ENCODE measurements at regions not wholly inside any gene's neighbourhood (a gene's known extent, or its start where the extent isn't known, plus 50 kb on each side); places are given as distances from the start of the nearest gene placed in this dataset.

GRCh38 chr3:77786216-77786615, 746.3 kb downstream of the ROBO2 start:
- Histone ChIP-seq H3K36me3 (ENCODE audit: control insufficient read depth, insufficient read depth, low read length) (no peaks in the 10 kb centered on the region), H3K4me3 (ENCODE audit: low read depth, low read length) (no peak overlapping the region), H3K27me3 (ENCODE audit: control insufficient read depth, insufficient read depth, low read length) (no peaks in the 10 kb centered on the region)
- ChIA-PET CTCF (no interaction called here), POLR2A (no interaction called here)
- TF ChIP-seq, protein P1, sequence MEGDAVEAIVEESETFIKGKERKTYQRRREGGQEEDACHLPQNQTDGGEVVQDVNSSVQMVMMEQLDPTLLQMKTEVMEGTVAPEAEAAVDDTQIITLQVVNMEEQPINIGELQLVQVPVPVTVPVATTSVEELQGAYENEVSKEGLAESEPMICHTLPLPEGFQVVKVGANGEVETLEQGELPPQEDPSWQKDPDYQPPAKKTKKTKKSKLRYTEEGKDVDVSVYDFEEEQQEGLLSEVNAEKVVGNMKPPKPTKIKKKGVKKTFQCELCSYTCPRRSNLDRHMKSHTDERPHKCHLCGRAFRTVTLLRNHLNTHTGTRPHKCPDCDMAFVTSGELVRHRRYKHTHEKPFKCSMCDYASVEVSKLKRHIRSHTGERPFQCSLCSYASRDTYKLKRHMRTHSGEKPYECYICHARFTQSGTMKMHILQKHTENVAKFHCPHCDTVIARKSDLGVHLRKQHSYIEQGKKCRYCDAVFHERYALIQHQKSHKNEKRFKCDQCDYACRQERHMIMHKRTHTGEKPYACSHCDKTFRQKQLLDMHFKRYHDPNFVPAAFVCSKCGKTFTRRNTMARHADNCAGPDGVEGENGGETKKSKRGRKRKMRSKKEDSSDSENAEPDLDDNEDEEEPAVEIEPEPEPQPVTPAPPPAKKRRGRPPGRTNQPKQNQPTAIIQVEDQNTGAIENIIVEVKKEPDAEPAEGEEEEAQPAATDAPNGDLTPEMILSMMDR (IDR thresholded peaks at IDR 0.05; ENCODE audit: insufficient read depth, low read depth, low read length): no peak
- no peak for DNase-seq (ENCODE audit: low read depth)

DNA sequence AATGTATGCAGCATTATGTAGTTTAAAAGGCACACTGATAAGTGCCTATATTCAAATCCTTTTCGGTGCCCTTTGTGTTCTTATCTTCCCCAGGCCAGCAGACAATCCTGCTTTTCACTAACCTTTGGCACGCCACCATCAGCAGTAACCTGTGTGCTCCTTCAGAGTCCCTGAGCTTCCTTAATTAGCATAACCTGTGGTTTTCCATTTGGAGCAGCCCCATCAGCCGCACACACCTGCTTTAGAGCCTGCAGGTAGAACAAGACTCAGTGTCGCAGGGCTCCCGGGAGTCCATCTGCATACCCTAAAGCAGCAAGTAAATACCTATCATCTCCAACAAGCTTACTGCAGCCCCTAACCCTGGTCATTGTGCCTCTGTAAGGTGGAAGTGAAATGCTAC, 755.1 kb downstream of the ROBO2 start:
- POLR2A ChIA-PET: no interaction called here
- Histone ChIP-seq H3K36me3 (ENCODE audit: control insufficient read depth, insufficient read depth, low read length) (no peaks in the 10 kb centered on the region), H3K4me3 (ENCODE audit: low read depth, low read length) (no peak overlapping the region), H3K27me3 (ENCODE audit: control insufficient read depth, insufficient read depth, low read length) (no peaks in the 10 kb centered on the region)
- DNase-seq (ENCODE audit: low read depth): no peak
- TF ChIP-seq, protein P1 (IDR thresholded peaks at IDR 0.05; ENCODE audit: insufficient read depth, low read depth, low read length): no peak
- CTCF ChIA-PET: no interaction called here

GRCh38 chr3:77799278-77799677, 759.4 kb downstream of the ROBO2 start:
- no peak for DNase-seq (ENCODE audit: low read depth)
- Histone ChIP-seq H3K36me3 (ENCODE audit: control insufficient read depth, insufficient read depth, low read length) (no peaks in the 10 kb centered on the region), H3K27me3 (ENCODE audit: control insufficient read depth, insufficient read depth, low read length) (no peaks in the 10 kb centered on the region), H3K4me3 (ENCODE audit: low read depth, low read length) (no peak overlapping the region)
- ChIA-PET CTCF (no interaction called here), POLR2A (no interaction called here)
- TF ChIP-seq, protein P1 (IDR thresholded peaks at IDR 0.05; ENCODE audit: insufficient read depth, low read depth, low read length): no peak

- TF ChIP-seq, protein P1 (IDR thresholded peaks at IDR 0.05; ENCODE audit: insufficient read depth, low read depth, low read length): no peak
- ChIA-PET POLR2A (no interaction called here), CTCF (no interaction called here)
- DNase-seq (ENCODE audit: low read depth): no peak
- no peak overlapping the region for H3K4me3 ChIP-seq (ENCODE audit: low read depth, low read length)
- H3K27me3 ChIP-seq (ENCODE audit: control insufficient read depth, insufficient read depth, low read length): no peaks in the 10 kb centered on the region
- no peaks in the 10 kb centered on the region for H3K36me3 ChIP-seq (ENCODE audit: control insufficient read depth, insufficient read depth, low read length)
These were observed 761.0 kb downstream of the ROBO2 start for GRCh38 chr3:77800893-77801292.

GRCh38 chr3:77807312-77807711, 767.4 kb downstream of the ROBO2 start:
- ChIA-PET POLR2A (no interaction called here), CTCF (no interaction called here)
- Histone ChIP-seq H3K27me3 (ENCODE audit: control insufficient read depth, insufficient read depth, low read length) (no peaks in the 10 kb centered on the region), H3K4me3 (ENCODE audit: low read depth, low read length) (no peak overlapping the region), H3K36me3 (ENCODE audit: control insufficient read depth, insufficient read depth, low read length) (no peaks in the 10 kb centered on the region)
- TF ChIP-seq, protein P1 (IDR thresholded peaks at IDR 0.05; ENCODE audit: insufficient read depth, low read depth, low read length): no peak
- no peak for DNase-seq (ENCODE audit: low read depth)
